NOMO-1 (cell line): ENCODE measurements at regions not wholly inside any gene's neighbourhood (a gene's known extent, or its start where the extent isn't known, plus 50 kb on each side); places are given as distances from the start of the nearest gene placed in this dataset.
"Not testable (repeated sequence)": the region's sequence is repeated elsewhere in the genome, so short reads cannot be mapped to it uniquely, and the experiment has no call there.

ENCODE experiments used
- DNase-seq, 2 experiments: peaks; one replicate each; lab custom pipeline; 2025; ENCODE audit not compliant: unreplicated experiment in 2 of 2; lab: John Stamatoyannopoulos, UW

- no peak for DNase-seq
Observed at GRCh38 chr9:1837453-1838084, 177.6 kb upstream of the SMARCA2 start.

- no peak for DNase-seq
Observed at GRCh38 chr9:1839909-1840308, 175.2 kb upstream of the SMARCA2 start.

GRCh38 chr9:1845425-1845824, 169.7 kb upstream of the SMARCA2 start:
- no peak for DNase-seq

GRCh38 chr9:1855726-1856125, 159.4 kb upstream of the SMARCA2 start:
- DNase-seq = no peak

- DNase-seq = no peak
Observed at GRCh38 chr9:1857808-1858207, 157.3 kb upstream of the SMARCA2 start.

- no peak for DNase-seq
Observed at GRCh38 chr9:1869843-1870242, 145.3 kb upstream of the SMARCA2 start.

- DNase-seq = no peak
Observed at GRCh38 chr9:1870915-1871314, 144.2 kb upstream of the SMARCA2 start.

GRCh38 chr9:1871626-1872419, 143.3 kb upstream of the SMARCA2 start:
- no peak for DNase-seq

GRCh38 chr9:1875251-1875851, 139.8 kb upstream of the SMARCA2 start:
- DNase-seq = no peak

GRCh38 chr9:1875921-1876448, 139.2 kb upstream of the SMARCA2 start:
- DNase-seq = no peak

GRCh38 chr9:1876891-1877496, 138.2 kb upstream of the SMARCA2 start:
- DNase-seq = no peak

GRCh38 chr9:1877951-1878350, 137.2 kb upstream of the SMARCA2 start:
- DNase-seq = no peak

GRCh38 chr9:1878811-1879210, 136.3 kb upstream of the SMARCA2 start:
- DNase-seq = peak in 1 of 2 experiments; percentile 23

- DNase-seq = no peak
Observed at GRCh38 chr9:1879501-1879900, 135.6 kb upstream of the SMARCA2 start.

GRCh38 chr9:1880038-1880565, 135.0 kb upstream of the SMARCA2 start:
- DNase-seq = no peak

- DNase-seq = no peak
Observed at GRCh38 chr9:1881708-1882295, 133.3 kb upstream of the SMARCA2 start.

GRCh38 chr9:1882711-1883403, 132.3 kb upstream of the SMARCA2 start:
- DNase-seq = no peak

GRCh38 chr9:1890201-1890600, 124.9 kb upstream of the SMARCA2 start:
- no peak for DNase-seq

- no peak for DNase-seq
Observed at GRCh38 chr9:1890816-1891215, 124.3 kb upstream of the SMARCA2 start.

GRCh38 chr9:1903080-1903704, 112.0 kb upstream of the SMARCA2 start:
- not testable (repeated sequence) for DNase-seq
